RWPE2 (cell line): ENCODE measurements at regions not wholly inside any gene's neighbourhood (a gene's known extent, or its start where the extent isn't known, plus 50 kb on each side); places are given as distances from the start of the nearest gene placed in this dataset.

ENCODE experiments used
- ATAC-seq: fragments of 200-7000 bp; cut with Tn5 transposase; 3 replicates; pipeline ENCODE4 v1.9.1; 2021; ENCODE audit warnings: low read depth
- DNase-seq: peaks from one replicate; pipeline ENCODE4 v3.0.0-alpha.2; 2020; ENCODE audit warnings: low spot score
- H3K27ac ChIP-seq: fragments of 450-650 bp; 2 replicates; pipeline ENCODE4 v1.5.1; 2017; ENCODE audit warnings: mild to moderate bottlenecking; ENCODE audit not compliant: poor library complexity, severe bottlenecking
- H3K27me3 ChIP-seq: fragments of 250-450 bp; sonication (Bioruptor Pico); 2 replicates; pipeline ENCODE4 v1.5.1; 2021; ENCODE audit warnings: mild to moderate bottlenecking, moderate library complexity; ENCODE audit not compliant: insufficient read depth, poor library complexity, severe bottlenecking
- H3K36me3 ChIP-seq: fragments of 250-450 bp; sonication (Bioruptor Pico); 2 replicates; pipeline ENCODE4 v1.5.1; 2020; ENCODE audit warnings: low read depth, mild to moderate bottlenecking, moderate library complexity
- H3K4me1 ChIP-seq: fragments of 250-450 bp; sonication (Bioruptor Pico); 2 replicates; pipeline ENCODE4 v1.5.1; 2021; ENCODE audit warnings: mild to moderate bottlenecking, moderate library complexity; ENCODE audit not compliant: insufficient read depth, poor library complexity, severe bottlenecking
- H3K4me3 ChIP-seq: fragments of 250-450 bp; sonication (Bioruptor Pico); 2 replicates; pipeline ENCODE4 v1.5.1; 2021; ENCODE audit warnings: mild to moderate bottlenecking, moderate library complexity; ENCODE audit not compliant: severe bottlenecking
- H3K9me3 ChIP-seq: fragments of 250-450 bp; sonication (Bioruptor Pico); 2 replicates; pipeline ENCODE4 v1.5.1; 2021; ENCODE audit warnings: mild to moderate bottlenecking, moderate library complexity; ENCODE audit not compliant: severe bottlenecking
- TF ChIP-seq, protein P1 (sequence below): fragments of 450-650 bp; IDR thresholded peaks from one replicate; pipeline ENCODE4 v1.5.1; 2017; ENCODE audit warnings: mild to moderate bottlenecking, moderate library complexity; ENCODE audit not compliant: poor library complexity, severe bottlenecking

DNA sequence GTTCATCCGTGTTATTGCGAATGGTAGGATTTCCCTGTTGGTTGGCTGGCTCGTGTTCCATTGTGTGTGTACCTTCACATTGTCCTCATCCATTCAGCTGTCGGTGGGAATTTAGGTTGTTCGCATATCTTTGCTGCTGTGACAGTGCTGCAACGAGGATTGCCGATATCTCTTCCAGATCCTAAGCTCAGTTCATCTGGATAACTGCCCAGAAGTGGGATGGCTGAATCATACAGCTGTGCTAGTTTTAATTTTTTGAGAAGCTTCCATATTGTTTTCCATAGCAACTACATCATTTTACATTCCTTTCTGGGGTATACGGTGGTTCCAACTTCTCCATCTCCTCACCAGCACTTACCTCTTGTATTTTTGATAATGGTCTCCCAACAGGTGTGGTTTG lies 292.8 kb upstream of the SFSWAP start:
- TF ChIP-seq, protein P1, sequence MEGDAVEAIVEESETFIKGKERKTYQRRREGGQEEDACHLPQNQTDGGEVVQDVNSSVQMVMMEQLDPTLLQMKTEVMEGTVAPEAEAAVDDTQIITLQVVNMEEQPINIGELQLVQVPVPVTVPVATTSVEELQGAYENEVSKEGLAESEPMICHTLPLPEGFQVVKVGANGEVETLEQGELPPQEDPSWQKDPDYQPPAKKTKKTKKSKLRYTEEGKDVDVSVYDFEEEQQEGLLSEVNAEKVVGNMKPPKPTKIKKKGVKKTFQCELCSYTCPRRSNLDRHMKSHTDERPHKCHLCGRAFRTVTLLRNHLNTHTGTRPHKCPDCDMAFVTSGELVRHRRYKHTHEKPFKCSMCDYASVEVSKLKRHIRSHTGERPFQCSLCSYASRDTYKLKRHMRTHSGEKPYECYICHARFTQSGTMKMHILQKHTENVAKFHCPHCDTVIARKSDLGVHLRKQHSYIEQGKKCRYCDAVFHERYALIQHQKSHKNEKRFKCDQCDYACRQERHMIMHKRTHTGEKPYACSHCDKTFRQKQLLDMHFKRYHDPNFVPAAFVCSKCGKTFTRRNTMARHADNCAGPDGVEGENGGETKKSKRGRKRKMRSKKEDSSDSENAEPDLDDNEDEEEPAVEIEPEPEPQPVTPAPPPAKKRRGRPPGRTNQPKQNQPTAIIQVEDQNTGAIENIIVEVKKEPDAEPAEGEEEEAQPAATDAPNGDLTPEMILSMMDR: no peak
- H3K36me3 ChIP-seq: no peaks in the 10 kb centered on the region
- no peaks in the 10 kb centered on the region for H3K4me1 ChIP-seq
- no peaks in the 10 kb centered on the region for H3K9me3 ChIP-seq
- DNase-seq (no peak), ATAC-seq (no peak)
- no peaks in the 10 kb centered on the region for H3K27me3 ChIP-seq
- no peak overlapping the region for H3K27ac ChIP-seq
- H3K4me3 ChIP-seq: no peak overlapping the region

- DNase-seq: no peak
- no peaks in the 10 kb centered on the region for H3K36me3 ChIP-seq
Observed at GRCh38 chr12:131418884-131419283, 292.0 kb upstream of the SFSWAP start.

GRCh38 chr12:131420867-131421447 lies 289.9 kb upstream of the SFSWAP start:
- Histone ChIP-seq H3K27ac (no peak overlapping the region), H3K9me3 (no peaks in the 10 kb centered on the region), H3K36me3 (no peaks in the 10 kb centered on the region), H3K4me3 (no peak overlapping the region), H3K4me1 (no peaks in the 10 kb centered on the region), H3K27me3 (no peaks in the 10 kb centered on the region)
- ATAC-seq: no peak
- no peak for DNase-seq
- TF ChIP-seq, protein P1: no peak

More at GRCh38 chr12:131418884-131419283, 292.0 kb upstream of the SFSWAP start:
- no peaks in the 10 kb centered on the region for H3K9me3 ChIP-seq
- H3K4me3 ChIP-seq: no peak overlapping the region
- TF ChIP-seq, protein P1: no peak
- H3K4me1 ChIP-seq: no peaks in the 10 kb centered on the region
- no peaks in the 10 kb centered on the region for H3K27me3 ChIP-seq
- no peak for ATAC-seq
- H3K27ac ChIP-seq: no peak overlapping the region

DNA sequence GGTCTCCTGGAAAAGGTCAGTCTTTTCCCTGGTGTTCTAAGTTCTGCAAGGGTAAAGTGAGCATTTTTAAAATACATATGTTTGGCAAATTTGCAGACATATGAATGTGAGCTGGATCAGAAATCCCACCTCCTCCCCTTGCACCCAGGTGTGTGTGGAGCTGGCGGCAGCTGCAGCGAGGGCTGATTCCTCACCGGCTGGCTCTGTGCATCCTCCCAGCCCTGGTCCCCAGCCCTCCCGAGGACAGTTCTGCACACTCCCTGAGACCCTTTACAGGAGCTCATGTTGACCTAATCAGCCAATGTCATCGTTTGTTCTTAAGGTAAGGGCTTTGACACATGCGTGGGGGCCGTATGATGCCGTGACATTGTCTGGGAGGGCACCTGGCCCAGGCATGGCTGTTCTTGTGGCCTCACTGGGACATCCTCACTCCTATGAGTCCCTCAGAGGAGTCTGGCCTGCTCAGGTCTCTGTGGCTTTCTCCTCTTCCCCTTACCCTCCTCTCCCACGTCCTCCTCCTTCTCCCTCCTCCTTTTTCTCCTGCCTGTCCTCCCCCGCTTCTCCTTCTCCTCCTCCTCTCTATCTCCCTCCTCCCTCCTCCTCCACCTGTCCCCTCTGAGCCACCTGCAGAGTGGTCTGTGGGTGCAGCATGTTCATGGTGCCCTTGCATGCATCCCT lies 289.2 kb upstream of the SFSWAP start:
- Histone ChIP-seq H3K27ac (no peak overlapping the region), H3K36me3 (no peaks in the 10 kb centered on the region), H3K9me3 (no peaks in the 10 kb centered on the region), H3K27me3 (peaks cover under 1% of the 10 kb centered on the region), H3K4me3 (no peak overlapping the region), H3K4me1 (no peaks in the 10 kb centered on the region)
- DNase-seq (no peak), ATAC-seq (no peak)
- TF ChIP-seq, protein P1: no peak

GRCh38 chr12:131422187-131422520 lies 288.7 kb upstream of the SFSWAP start:
- Histone ChIP-seq H3K27me3 (peaks cover 4% of the 10 kb centered on the region), H3K4me1 (no peaks in the 10 kb centered on the region), H3K9me3 (no peaks in the 10 kb centered on the region), H3K4me3 (no peak overlapping the region), H3K27ac (no peak overlapping the region), H3K36me3 (no peaks in the 10 kb centered on the region)
- no peak for DNase-seq
- no peak for ATAC-seq
- TF ChIP-seq, protein P1: no peak
